Activated CD8-positive, alpha-beta memory T cell treated with anti-CD3 and anti-CD28 coated beads, Interleukin-2, amount 50 U/mL, for 24 hours (primary cell): ENCODE measurements at regions not wholly inside any gene's neighbourhood (a gene's known extent, or its start where the extent isn't known, plus 50 kb on each side); places are given as distances from the start of the nearest gene placed in this dataset.

Experiments
- DNase-seq: peaks from one replicate; pipeline ENCODE4 v3.0.0-alpha.2; 2020; ENCODE audit errors: extremely low read depth

DNA sequence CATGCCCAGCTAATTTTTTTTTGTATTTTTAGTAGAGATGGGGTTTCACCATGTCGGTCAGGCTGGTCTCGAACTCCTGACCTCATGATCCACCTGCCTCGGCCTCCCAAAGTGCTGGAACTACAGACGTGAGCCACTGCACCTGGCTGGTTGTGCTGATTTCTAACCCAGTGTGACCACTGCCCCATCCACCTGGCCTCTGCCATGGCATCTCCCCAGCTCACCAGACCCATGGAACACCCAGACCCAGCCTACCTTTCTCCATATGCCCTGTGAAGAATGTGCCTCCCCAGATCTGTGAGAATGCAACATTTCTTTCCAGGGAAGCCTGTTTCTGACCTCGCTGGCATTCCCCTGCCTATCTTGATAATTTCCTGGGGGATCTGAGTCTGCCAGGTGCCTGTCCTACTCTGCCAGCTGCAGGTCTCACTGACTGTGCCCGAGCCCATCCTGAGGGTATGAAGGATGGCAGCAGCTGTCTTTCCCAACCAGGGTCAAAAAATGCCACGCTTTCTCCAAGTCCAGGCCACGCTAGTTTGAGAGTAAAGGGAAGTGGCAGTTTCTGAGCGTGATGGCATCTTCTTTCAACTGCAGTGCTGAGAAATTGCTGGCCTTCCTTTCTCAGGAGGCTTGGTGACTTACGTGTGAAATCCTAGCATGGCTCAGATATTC is 324.4 kb upstream of the ZNF32 start:
- DNase-seq, result no peak

DNA sequence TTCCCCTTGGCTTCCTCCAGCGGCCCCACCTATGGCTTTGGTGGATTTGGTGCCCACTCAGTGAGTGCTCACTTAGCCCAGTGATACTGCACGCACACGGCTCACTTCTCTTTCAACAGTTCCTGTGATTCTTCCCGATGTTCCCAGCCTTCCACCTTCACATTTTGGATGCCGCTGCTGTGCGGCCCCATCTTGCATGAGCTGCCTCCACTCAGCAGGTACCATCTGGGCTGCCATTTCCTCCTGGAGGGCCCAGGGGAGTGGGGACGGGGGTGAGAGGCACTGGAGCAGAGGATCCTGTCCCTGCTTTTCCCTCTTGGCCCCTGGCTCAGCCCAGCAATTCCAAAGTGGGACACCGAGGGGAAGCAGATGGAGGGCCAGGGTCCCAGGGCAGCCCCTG is 323.3 kb upstream of the ZNF32 start:
- DNase-seq, result no peak

DNA sequence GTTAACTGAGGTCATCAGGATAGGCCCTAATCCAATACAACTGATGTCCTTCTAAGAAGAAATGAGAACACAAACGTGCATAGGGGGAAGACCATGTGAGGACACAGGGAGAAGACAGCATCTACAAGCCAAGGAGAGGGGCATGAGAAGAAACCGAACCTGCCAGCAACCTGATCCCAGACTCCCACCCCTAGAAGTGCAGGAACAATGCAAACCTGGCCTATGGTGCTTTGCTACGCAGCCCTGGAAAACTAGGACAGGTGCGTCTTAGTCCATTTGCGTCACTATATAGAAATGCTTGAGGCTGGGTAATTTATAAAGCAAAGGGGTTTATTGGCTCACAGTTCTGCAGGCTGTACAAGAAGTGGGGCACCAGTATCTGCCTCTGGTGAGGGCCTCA is 322.6 kb upstream of the ZNF32 start:
- DNase-seq, result no peak

DNA sequence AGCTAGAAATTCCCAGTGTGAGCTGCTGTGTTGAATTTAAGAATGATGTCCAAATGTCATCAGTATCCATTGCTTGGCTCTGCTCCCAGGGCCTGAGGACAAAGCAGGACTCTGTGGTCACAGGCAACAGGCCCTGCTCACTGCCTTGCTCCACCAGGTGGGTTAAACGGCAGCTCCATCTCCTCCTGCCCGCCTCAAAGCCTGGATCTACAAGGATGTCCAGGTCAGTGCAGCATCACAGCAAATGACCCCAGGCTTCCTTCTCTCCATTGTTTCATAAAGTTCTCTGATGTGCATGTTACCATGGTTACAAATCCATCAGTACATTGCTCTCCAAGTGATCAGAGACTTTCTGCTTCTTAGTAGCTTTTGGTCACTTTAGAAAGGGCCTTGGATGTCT is 322.0 kb upstream of the ZNF32 start:
- DNase-seq, result no peak

DNA sequence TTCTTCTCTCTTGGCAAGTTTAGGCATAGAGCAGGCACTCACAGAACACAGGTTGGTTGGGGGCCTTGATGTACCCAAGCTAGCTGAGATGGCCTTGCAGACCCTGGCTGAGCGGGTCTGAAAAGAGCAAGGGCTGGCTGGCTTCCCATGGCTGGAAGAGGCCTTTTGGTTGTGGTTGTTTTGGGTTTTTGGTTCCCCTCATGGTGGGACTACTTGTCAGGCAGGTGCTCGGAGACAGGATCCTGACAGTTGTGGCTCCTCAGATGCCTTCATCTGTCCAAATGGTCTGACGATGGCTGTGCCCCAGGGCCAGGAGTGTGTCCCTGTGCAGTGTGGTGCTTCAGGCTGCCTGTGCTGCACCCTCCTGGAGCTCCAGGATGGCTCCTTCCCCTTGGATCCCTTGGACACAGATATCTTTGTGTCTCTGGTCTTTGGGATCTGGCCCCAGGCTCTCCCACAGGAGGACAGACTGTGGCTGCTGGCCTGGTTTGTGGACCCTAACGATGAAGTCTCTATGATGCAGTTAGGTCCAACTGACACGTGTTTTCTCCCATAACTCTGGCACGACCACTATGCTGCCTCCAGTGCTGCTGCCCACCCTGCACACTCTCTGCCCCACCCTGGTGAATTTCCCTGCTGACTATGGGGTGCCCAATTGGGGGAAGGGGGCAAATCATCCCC is 321.5 kb upstream of the ZNF32 start:
- DNase-seq, result no peak

DNA sequence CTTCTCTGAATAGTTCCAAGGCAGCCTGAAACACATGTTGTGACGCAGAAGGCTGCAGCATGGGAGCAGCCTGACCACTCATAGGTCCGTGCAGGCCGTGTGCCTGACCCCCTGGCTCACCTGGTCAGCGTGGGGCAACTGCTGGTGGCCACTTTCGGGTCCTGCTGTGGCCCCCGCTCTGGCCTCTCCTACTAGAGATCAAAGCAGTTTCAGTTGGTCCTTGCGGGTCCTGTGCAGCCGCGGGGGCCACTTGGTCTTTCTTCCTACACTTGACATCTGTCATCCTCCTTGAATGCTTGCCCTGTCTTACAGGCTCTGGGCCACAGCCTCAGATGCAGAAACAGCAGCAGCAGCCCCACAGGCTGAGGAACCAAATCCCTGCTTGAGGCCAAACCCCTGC is 320.8 kb upstream of the ZNF32 start:
- no peak for DNase-seq

DNA sequence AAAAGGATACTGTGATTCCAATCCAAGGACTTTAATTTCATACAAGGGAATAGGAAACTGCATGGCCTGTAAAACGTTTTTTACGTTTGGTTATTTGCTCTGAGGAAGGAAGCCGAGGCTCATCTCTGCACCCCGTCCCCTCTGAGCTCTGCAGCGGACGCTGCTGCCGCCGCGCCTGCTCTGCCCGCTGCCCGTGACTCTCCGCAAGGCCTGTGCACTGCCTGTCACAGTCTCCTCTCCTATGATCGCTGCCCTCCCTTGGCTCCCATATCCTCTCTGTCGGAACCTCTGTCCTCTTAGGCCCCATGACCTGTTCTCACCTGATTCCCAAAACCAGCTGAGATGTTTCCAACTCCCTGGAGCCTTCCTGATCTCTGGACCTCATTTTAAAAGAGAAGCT is 320.3 kb upstream of the ZNF32 start:
- no peak for DNase-seq

DNA sequence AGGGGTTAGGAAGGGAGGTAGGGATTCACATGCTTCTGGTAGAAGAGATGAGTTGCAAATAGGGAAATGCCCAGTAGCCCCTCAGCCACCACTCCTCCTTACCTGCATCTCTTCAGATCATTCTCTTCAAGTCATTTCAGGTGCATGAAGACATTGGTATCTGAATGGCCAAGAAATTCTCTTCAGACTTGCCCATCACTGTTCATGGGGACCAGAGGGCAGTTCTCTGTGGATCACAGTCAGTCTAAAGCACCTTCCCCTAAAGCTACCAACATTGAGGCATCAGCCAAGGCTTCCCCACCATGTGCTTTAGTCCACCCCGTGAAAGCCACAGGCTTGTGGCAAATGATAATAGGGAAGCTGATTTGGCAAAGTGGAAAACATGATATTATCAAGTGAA is 319.4 kb upstream of the ZNF32 start:
- DNase-seq, result no peak

DNA sequence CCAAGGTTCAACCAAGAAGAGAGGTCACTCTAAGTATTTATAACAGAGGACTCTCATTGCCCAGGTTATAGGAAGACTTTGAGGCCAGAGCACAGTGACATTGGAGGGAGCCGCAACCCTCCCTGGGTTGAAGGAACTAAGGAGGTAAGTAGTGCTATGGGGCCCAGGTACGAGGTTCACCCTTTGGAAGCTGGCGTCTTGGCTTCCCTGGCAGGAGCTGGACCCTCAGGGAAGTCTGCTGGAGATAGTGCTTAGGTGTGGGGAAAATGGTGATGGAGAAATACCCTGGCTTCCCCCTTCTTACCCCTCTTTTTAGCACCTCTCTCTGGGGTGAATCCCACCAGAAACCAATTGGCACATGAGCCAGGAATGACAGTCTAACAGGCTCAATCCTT is 317.9 kb upstream of the ZNF32 start:
- no peak for DNase-seq

DNA sequence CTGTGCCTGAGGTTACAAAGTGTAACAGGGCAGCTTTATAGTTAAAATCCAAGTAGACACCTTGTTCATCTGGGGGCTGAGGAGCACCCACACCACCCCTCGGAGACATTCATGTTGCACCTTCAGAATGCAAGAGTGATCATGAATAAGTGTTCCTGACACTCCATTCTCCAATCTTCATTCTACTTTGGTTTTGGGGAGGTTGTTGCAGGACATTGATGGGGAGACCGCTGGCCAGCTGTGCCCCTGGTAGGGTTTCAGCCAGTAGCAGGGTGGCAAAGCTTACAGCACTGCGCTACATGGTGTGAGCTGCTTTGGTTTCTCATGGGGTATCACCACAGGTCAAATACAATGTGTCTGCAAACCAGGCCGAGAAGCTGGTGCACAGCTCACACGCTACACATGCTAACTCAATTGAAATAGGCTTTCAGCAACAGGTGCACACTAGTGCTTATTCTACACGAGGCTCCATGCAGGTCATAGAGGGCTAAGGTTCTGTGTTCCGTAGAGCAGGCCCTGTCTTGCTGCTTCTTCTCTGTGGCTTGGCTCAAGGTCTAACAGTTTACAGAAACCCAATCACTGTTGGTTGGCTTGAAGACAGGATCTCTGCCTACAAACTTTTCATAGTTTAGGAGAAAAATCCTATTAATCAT is 317.4 kb upstream of the ZNF32 start:
- no peak for DNase-seq

DNA sequence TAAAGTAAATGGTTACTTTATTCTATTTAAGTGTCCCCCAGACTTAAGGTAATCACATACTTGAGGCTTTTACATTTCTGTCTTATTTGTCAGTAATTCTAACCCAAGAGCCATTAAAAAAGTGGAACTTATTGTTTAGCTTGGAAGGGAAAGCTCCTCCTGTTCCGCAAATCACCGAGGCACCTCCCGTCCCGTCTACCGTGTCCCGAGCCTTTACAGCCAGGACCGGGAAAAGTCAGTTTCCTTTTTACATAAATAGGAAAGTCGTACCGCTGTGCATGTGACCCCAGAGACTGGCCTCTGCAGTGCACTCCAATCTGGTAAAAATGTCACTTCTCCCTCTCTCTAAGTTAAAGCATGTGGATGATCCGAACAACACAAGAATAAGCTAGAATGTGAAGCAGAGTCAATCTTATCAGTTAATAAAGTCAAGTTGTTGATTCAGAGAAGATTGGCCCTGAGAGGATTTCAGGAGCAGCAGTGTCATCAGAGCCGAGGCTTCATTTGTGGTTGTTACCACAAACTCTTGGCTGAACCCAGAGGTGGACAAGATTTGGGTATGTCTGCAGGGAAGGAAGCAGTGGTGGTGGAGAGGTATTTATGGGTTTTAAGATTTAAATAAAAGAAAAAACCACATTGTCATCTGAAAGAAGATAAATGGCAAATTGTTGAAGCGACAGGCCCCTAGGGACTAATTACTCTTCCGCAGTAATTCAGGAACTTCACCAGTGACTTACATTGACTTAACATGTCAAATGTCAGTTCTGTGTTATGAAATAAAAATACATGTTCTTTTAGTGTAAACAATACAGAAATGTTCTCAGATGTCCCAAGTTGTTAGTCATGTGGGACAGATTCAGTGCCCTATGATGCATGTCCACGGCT is 316.6 kb upstream of the ZNF32 start:
- no peak for DNase-seq

DNA sequence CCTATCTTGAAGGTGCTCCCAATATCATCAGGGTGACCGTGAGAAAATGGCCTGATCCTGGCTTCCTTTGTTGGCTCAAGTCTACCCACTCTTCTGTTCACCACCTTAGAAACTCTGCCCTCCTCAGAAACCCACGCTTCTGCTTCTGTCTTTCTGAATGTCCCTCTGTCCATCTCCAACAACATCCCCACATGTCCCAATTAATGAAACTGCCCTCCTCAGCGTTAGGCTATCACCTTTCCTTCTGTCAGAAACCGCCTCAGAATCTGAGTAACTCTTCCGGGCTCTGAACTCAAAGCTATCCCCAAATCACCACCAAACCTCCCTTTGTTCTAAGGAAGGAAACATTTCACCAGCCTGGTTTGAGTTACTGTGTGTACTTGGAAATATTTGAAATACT is 315.8 kb upstream of the ZNF32 start:
- no peak for DNase-seq

DNA sequence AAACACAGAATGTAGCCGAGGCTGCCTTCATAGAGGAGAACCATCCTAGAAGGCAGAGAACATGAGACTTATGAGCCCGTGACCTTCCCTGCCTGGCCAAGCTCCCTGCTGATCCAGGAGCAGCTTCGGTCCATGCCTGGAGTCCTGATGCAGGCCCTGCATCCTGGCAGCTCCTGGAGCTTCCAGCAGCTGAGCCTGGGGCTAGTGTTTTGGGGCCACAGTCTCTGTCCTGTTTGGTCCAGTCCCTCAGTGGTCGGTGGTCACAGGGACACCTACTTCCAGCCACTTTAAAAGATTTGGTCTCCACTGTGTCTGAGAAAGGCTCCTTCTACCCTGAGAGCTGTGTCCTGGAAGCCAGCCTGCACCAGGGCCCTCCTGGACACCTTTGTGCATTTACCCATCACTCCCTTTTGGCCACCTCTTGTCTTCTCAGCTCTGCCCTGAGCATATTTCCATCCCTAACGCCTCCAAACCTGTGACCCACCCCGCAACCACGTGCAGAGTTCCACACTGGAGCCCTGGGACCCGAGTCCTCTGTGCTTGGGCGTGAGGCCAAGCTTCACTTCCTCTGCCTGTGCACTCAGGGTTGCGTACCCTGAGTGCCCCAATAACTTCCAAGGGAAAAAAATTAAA is 315.2 kb upstream of the ZNF32 start:
- DNase-seq, result no peak

DNA sequence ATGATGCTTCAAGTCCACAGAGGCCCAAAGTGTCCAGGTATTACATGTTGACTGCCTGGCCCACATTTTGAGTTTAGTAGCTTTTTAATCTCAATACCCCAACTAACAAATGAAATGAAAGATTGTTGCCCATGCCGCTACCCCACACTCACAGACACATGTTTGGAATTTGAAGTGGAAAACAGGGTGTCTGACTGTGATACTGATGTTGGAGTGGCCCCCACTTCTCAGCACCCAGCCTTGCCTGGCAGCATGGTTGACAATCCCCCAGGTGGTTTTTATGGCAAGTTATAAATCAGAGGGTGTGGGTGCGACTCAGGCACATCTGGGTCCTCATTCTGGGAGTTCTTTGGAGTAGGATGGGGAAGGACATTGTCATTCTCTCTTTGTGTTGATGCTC is 314.7 kb upstream of the ZNF32 start:
- no peak for DNase-seq

DNA sequence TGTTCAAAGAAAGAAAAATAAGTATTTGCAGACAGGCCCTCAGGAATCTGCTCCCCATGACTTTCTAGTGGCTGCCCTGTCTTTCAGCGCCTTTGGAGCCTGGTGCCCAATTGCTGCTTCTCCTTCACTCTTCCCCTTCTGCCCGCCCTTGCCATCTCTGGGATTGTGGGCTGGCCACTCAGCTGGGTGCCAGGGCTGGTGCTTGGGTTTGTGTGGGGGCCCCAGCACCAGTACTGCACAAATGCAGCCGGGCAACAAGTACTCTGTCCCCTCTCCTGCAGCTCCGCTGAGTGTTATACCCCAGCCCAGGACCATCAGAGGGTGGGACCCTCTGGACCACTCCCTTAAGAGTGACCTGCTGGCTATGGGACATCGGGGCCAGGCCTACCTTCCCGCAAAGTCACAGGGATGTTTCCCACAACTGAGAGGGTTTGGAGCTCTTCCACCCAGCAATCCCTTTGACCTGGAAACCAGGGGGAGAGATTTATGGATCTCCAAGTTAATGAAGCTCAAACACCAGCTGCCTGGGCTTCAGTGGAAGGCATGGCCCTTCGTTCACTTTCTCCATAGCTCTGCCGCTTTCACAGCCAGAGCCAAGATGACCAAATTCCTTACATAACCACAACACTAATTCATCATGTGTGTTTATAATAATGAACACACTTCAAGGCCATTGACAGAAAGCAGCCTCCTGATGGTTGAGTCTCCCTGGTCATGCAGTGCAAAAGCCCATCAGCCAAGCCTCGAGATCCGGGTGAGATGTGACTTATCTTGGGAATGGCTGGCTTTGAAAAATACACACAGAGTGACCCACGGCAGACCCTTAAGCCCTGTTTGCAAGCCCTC is 313.9 kb upstream of the ZNF32 start:
- DNase-seq, result no peak

DNA sequence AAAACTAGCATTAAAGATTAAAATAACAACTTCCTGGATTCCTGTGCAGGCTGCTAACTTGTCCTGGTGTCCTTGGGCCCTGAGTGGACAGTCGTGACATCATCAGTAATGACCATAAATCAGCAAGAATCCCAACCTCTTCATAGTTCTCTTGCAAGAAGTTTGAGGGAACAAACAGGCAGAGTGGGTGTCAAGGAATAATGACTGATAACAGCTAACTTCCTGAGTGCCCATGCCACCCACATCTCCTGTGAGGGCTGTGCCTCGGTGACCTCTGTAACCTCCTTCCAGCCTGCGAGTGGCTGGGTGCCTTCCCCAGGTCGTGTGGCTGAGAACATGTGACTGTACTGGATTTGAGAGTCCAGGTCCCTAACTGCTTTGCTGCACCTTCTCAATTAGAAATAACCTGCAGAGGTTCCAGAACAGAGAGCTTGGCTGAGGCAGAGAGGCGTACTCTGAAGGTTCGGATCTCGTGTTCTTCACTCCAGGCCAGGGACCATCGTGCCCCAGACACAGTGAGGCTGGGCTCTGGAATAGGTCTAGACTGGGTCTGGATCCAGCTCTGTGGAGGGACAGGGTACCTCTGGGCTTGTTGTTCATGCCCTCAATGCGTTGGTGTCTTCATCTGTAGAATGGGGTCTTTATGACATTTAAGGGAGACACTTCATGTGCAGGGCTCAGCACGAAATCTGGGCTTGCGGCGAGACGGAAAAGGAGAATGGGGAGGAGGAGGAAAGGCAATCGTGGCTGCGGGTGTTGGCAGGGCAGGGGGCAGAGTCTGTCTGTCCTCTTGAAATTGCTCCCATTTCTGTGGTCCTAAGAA is 313.1 kb upstream of the ZNF32 start:
- DNase-seq, result no peak

DNA sequence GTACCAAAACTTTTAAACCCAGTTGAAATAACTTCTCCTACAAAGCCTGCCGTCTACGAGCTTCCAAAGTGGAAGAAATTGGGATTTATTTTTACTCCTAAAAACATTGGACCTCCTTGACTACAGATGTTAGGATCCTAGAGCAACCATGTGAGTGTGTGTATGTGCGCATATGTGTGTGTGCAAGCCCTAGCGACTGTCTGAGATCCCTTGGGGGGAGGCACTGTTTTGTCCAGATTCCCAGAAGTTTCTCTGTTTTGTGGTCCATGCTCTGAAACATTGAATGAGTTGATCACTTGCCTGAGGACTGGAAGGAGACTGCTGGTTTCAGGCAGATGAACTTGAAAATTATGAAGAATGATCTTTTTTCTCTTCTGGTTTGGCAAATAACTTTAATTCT is 312.3 kb upstream of the ZNF32 start:
- no peak for DNase-seq

DNA sequence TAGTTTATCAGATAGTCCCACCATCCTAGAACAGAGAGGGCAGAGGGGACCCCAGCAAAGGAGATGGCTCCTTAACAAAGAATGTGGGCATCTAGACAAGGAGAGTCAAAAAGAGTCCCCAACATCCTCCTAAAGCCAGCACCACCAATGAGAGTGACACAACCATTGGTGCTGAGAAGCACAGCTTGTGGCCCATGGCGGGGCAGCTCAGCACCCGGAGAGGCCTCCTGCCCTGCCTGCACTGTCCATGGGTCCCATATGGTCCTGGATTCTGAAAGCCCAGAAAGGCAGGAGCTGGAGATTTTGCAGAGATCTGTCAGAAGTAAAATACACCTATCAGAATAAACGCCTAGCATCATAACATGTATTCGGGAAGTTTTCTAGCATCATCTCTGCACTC is 311.8 kb upstream of the ZNF32 start:
- DNase-seq, result no peak

DNA sequence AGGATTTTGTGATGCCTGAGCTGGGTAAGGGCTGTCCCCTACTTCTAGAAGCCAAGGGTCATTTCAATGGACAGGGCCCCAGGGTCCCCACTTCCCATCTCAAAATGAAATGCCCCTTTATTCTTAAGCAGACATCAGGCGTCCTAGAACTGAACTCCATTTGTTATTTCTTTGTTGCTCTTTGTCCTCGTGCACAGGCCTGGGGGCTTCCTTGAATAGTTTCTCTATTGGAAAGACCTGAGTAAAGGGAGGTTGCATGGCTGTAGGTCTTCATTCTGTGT is 311.4 kb upstream of the ZNF32 start:
- DNase-seq, result no peak

DNA sequence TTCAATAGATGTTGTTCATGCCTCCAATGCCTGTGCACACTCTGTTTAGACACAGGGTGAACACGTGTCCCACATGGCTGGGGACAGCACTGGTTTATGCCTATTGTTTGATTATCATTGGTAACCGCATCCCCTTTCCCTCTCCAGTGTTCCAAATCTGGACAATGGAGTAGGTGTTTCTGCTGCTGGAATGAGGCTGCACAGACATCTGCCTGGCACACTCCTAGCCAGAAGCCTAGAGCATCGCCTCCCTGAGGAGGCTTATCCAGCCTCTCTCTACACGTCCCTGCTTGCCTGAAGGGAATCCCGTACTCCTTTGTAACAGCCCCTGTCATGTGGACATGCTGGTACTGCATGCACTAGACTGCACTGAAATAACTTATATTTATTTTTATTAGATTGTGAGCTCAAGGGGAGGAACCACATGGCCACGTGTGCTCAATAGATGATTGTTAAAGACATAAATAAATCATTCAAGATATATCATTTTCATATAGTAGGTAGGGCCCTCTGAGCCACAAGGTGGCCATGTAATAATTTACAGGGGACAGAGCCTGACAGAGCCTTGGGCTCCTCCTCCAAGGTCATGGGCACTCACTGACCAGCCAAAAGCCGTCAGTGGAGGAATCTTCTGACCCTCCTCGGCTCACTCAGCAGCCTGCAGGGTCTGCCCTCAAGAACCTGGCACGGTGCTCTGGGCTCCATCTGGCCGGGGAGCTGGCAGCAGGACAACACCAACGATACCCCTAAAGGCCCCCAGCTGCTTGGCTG is 310.9 kb upstream of the ZNF32 start:
- no peak for DNase-seq
